NCI-H82 (cell line): ENCODE measurements at regions not wholly inside any gene's neighbourhood (a gene's known extent, or its start where the extent isn't known, plus 50 kb on each side); places are given as distances from the start of the nearest gene placed in this dataset.

Experiments
- DNase-seq: peaks from one replicate; lab custom pipeline; 2025; lab: John Stamatoyannopoulos, UW

GRCh38 chr2:174667250-174667860, 69.8 kb upstream of the WIPF1 start:
- DNase-seq: no peak

- no peak for DNase-seq
Observed at GRCh38 chr2:174666845-174667244, 69.2 kb upstream of the WIPF1 start.

GRCh38 chr2:174666312-174666711, 68.7 kb upstream of the WIPF1 start:
- no peak for DNase-seq

- DNase-seq: no peak
Observed at GRCh38 chr2:174664084-174664759, 66.6 kb upstream of the WIPF1 start.

- DNase-seq: no peak
Observed at GRCh38 chr2:174663550-174663949, 65.9 kb upstream of the WIPF1 start.

GRCh38 chr2:174662859-174663258, 65.3 kb upstream of the WIPF1 start:
- no peak for DNase-seq

- no peak for DNase-seq
Observed at GRCh38 chr2:174662459-174662858, 64.9 kb upstream of the WIPF1 start.

- no peak for DNase-seq
Observed at GRCh38 chr2:174660984-174661675, 63.5 kb upstream of the WIPF1 start.

- DNase-seq: no peak
Observed at GRCh38 chr2:174659069-174659900, 61.7 kb upstream of the WIPF1 start.

GRCh38 chr2:174656676-174657176, 59.1 kb upstream of the WIPF1 start:
- DNase-seq: no peak

- no peak for DNase-seq
Observed at GRCh38 chr2:174656035-174656434, 58.4 kb upstream of the WIPF1 start.

- no peak for DNase-seq
Observed at GRCh38 chr2:174654419-174654941, 56.9 kb upstream of the WIPF1 start.

- DNase-seq: no peak
Observed at GRCh38 chr2:174648896-174649295, 51.3 kb upstream of the WIPF1 start.
